HepG2 (cell line): ENCODE measurements at regions not wholly inside any gene's neighbourhood (a gene's known extent, or its start where the extent isn't known, plus 50 kb on each side); places are given as distances from the start of the nearest gene placed in this dataset.

Experiments
- BRCA1 ChIP-seq: sonication (generic); formaldehyde crosslinking; IDR thresholded peaks from 2 replicates; pipeline ENCODE4 v1.4.0; 2020; ENCODE audit warnings: missing genetic modification reagents
- CCAR2 ChIP-seq: fragments of 200-400 bp; formaldehyde crosslinking; optimal IDR thresholded peaks from 2 replicates; pipeline ENCODE3; 2018; ENCODE audit warnings: low read depth, mild to moderate bottlenecking, low read length, moderate library complexity
- DMAP1 ChIP-seq: IDR thresholded peaks from 2 replicates; pipeline ENCODE4 v1.6.1; 2016
- FOSL1 ChIP-seq: sonication (generic); formaldehyde crosslinking; IDR thresholded peaks from 2 replicates; pipeline ENCODE4 v1.9.0; 2021; ENCODE audit warnings: missing genetic modification reagents, borderline replicate concordance
- GABPB1 ChIP-seq: IDR thresholded peaks from 2 replicates; pipeline ENCODE4 v1.6.1; 2016; ENCODE audit warnings: mild to moderate bottlenecking, missing genetic modification reagents, moderate library complexity, missing compliant biosample characterization
- GLI4 ChIP-seq: sonication (generic); formaldehyde crosslinking; IDR thresholded peaks from 2 replicates; pipeline ENCODE4 v1.5.1; 2020; ENCODE audit warnings: missing genetic modification reagents, mild to moderate bottlenecking, moderate library complexity, borderline replicate concordance
- HHEX ChIP-seq: IDR thresholded peaks from 2 replicates; pipeline ENCODE4 v1.6.1; 2016; ENCODE audit warnings: control low read depth
- KAT2B ChIP-seq: fragments of 150-350 bp; IDR thresholded peaks from 2 replicates; pipeline ENCODE4 v1.6.1; 2014; ENCODE audit warnings: low read depth, low read length, borderline replicate concordance
- KLF11 ChIP-seq: IDR thresholded peaks from 2 replicates; pipeline ENCODE4 v1.6.1; 2016; ENCODE audit warnings: missing compliant biosample characterization
- MED13 ChIP-seq: sonication (generic); formaldehyde crosslinking; IDR thresholded peaks from 2 replicates; pipeline ENCODE4 v1.5.0; 2020; ENCODE audit warnings: missing genetic modification reagents
- MYC ChIP-seq: sonication (generic); formaldehyde crosslinking; IDR thresholded peaks from 2 replicates; pipeline ENCODE4 v1.9.0; 2021; ENCODE audit warnings: missing genetic modification reagents, borderline replicate concordance
- NR2F1 ChIP-seq, 2 experiments: fragments of 450-650 bp in 1 of 2; formaldehyde crosslinking in 1 of 2; IDR thresholded peaks; 2 replicates each; pipeline versions ENCODE4 v1.5.0 to v1.6.1; 2016 to 2020; ENCODE audit warnings: mild to moderate bottlenecking in 1 of 2, missing compliant biosample characterization in 1 of 2, missing genetic modification reagents in 1 of 2, moderate library complexity in 1 of 2
- PTBP1 ChIP-seq: fragments of 200-400 bp; formaldehyde crosslinking; IDR thresholded peaks from 2 replicates; pipeline ENCODE4 v1.6.1; 2018; ENCODE audit warnings: low read length, low read depth; ENCODE audit not compliant: poor library complexity, severe bottlenecking
- SAP130 ChIP-seq: IDR thresholded peaks from 2 replicates; pipeline ENCODE4 v1.6.1; 2016; ENCODE audit warnings: low read depth
- SMAD1 ChIP-seq: sonication (generic); formaldehyde crosslinking; IDR thresholded peaks from 2 replicates; pipeline ENCODE4 v1.4.0; 2020; ENCODE audit warnings: missing genetic modification reagents, low read depth, mild to moderate bottlenecking, borderline replicate concordance
- STAT5B ChIP-seq: sonication (generic); formaldehyde crosslinking; IDR thresholded peaks from 2 replicates; pipeline ENCODE4 v1.4.0; 2020; ENCODE audit warnings: missing genetic modification reagents
- TCF12 ChIP-seq, 2 experiments: fragments of 450-650 bp in 1 of 2; sonication (generic) in 1 of 2; formaldehyde crosslinking in 1 of 2; IDR thresholded peaks; 2 replicates each; pipeline versions ENCODE4 v1.6.1 to v1.8.0; 2017 to 2022; ENCODE audit warnings: antibody characterized with exemption in 1 of 2, mild to moderate bottlenecking in 1 of 2, missing genetic modification reagents in 1 of 2, moderate library complexity in 1 of 2
- TEAD3 ChIP-seq: optimal IDR thresholded peaks from 2 replicates; pipeline ENCODE3; 2016; ENCODE audit warnings: borderline replicate concordance
- ZFP37 ChIP-seq: sonication (generic); formaldehyde crosslinking; IDR thresholded peaks from 2 replicates; pipeline ENCODE4 v1.4.0; 2020; ENCODE audit warnings: missing genetic modification reagents, borderline replicate concordance
- ZIK1 ChIP-seq: sonication (generic); formaldehyde crosslinking; IDR thresholded peaks from 2 replicates; pipeline ENCODE4 v1.5.0; 2020; ENCODE audit warnings: mild to moderate bottlenecking, low read depth, missing genetic modification reagents, borderline replicate concordance
- ZNF331 ChIP-seq: sonication (generic); formaldehyde crosslinking; IDR thresholded peaks from 2 replicates; pipeline ENCODE4 v1.4.0; 2020; ENCODE audit warnings: missing genetic modification reagents
- ZNF546 ChIP-seq: sonication (generic); formaldehyde crosslinking; conservative IDR thresholded peaks from 2 replicates; pipeline ENCODE4 v1.8.1; 2023; ENCODE audit warnings: mild to moderate bottlenecking, missing genetic modification reagents
- TF ChIP-seq, protein P1 (sequence below): sonication (generic); formaldehyde crosslinking; IDR thresholded peaks from 2 replicates; pipeline ENCODE4 v1.4.0; 2020; ENCODE audit warnings: mild to moderate bottlenecking, missing genetic modification reagents
- TF ChIP-seq, protein P2 (sequence below): sonication (generic); formaldehyde crosslinking; IDR thresholded peaks from 2 replicates; pipeline ENCODE4 v1.4.0; 2020; ENCODE audit warnings: missing genetic modification reagents, borderline replicate concordance
- TF ChIP-seq, protein P3 (sequence below), 2 experiments: fragments of 450-650 bp in 1 of 2; sonication (generic) in 1 of 2; formaldehyde crosslinking; IDR thresholded peaks; 2 replicates each; pipeline versions ENCODE4 v1.5.0 to v1.8.0; 2020 to 2022; ENCODE audit warnings: mild to moderate bottlenecking in 1 of 2, missing genetic modification reagents in 1 of 2
- TF ChIP-seq, protein P4 (sequence below): IDR thresholded peaks from 2 replicates; pipeline ENCODE4 v1.6.1; 2016; ENCODE audit warnings: missing genetic modification reagents, missing compliant biosample characterization
- TF ChIP-seq, protein P5 (sequence below): sonication (generic); formaldehyde crosslinking; IDR thresholded peaks from 2 replicates; pipeline ENCODE4 v1.4.0; 2020; ENCODE audit warnings: mild to moderate bottlenecking, missing genetic modification reagents
- TF ChIP-seq, protein P6 (sequence below): sonication (generic); formaldehyde crosslinking; IDR thresholded peaks from 2 replicates; pipeline ENCODE4 v1.4.0; 2020; ENCODE audit warnings: missing genetic modification reagents

DNA sequence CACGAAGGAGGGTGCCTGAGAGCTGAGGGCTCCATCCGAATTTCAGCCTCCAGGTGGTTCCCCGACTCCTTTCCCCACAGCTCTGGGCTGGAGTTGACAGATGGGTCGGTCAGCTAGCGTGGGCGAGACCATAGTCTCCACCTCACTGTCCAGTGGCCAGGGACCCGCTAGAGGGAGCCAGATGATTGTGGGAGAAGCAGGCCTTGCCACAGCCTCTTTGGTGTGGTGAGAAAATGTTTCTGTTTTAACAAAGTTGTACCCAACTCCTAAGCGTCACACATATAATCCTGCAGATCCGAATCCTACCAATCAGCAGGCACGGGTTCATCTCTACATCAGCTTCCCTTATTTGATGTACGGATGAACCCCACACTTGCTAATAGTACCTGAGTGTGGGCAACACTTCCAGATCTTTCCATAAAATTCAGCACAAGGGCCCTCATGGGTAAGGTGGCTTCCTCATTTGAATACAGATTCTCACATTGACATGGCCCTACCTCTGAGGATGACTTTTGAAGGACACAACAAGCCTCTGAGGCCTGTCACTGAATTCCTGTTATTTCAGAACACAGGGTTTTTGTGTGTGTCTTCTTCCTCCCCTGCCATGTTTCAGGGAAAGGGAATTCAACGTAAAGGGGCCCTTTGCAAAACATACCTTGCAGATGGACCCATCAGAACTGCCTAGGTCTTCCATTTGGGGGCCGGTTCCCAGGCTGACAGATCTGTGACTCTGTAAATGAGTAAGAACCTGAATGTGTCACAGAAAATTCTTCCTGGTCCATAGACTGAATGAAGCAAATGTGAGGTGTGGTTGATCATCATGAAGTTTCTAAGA is 103.2 kb upstream of the DUSP22 start (continued):
- TF ChIP-seq ZIK1 (CRISPR knock-in tag) (no peak), NR2F1 (CRISPR knock-in tag; IDR thresholded peaks at IDR 0.05) (no peak), ZNF546 (no peak), GLI4 (CRISPR knock-in tag) (no peak), GABPB1 (CRISPR knock-in tag) (0 out of 2 replicates have a peak, but pooled peaks have one; percentile 21), MYC (CRISPR knock-in tag) (peak; percentile 61; the same call in 1 of the 2 replicates), SMAD1 (no peak), KLF11 (CRISPR knock-in tag) (no peak), CCAR2 (no peak), PTBP1 (no peak), BRCA1 (CRISPR knock-in tag) (peak; percentile 95), DMAP1 (CRISPR knock-in tag) (no peak), STAT5B (no peak), SAP130 (CRISPR knock-in tag) (peak; percentile 80), MED13 (no peak), KAT2B (no peak), TEAD3 (peak; percentile 73), HHEX (CRISPR knock-in tag) (no peak), ZNF331 (peak; percentile 69; the same call in 1 of the 2 replicates), ZFP37 (CRISPR knock-in tag) (no peak), FOSL1 (no peak), TCF12 (IDR thresholded peaks at IDR 0.05) (no peak), TCF12 (CRISPR knock-in tag; IDR thresholded peaks at IDR 0.05) (no peak)
- TF ChIP-seq, protein P1, sequence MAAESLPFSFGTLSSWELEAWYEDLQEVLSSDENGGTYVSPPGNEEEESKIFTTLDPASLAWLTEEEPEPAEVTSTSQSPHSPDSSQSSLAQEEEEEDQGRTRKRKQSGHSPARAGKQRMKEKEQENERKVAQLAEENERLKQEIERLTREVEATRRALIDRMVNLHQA (CRISPR knock-in tag), result no peak
- TF ChIP-seq, protein P2, sequence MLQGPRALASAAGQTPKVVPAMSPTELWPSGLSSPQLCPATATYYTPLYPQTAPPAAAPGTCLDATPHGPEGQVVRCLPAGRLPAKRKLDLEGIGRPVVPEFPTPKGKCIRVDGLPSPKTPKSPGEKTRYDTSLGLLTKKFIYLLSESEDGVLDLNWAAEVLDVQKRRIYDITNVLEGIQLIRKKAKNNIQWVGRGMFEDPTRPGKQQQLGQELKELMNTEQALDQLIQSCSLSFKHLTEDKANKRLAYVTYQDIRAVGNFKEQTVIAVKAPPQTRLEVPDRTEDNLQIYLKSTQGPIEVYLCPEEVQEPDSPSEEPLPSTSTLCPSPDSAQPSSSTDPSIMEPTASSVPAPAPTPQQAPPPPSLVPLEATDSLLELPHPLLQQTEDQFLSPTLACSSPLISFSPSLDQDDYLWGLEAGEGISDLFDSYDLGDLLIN (CRISPR knock-in tag), result no peak
- TF ChIP-seq, protein P3, sequence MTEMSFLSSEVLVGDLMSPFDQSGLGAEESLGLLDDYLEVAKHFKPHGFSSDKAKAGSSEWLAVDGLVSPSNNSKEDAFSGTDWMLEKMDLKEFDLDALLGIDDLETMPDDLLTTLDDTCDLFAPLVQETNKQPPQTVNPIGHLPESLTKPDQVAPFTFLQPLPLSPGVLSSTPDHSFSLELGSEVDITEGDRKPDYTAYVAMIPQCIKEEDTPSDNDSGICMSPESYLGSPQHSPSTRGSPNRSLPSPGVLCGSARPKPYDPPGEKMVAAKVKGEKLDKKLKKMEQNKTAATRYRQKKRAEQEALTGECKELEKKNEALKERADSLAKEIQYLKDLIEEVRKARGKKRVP (CRISPR knock-in tag; IDR thresholded peaks at IDR 0.05), result no peak
- TF ChIP-seq, protein P4, sequence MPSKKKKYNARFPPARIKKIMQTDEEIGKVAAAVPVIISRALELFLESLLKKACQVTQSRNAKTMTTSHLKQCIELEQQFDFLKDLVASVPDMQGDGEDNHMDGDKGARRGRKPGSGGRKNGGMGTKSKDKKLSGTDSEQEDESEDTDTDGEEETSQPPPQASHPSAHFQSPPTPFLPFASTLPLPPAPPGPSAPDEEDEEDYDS (CRISPR knock-in tag), result peak; percentile 68
- TF ChIP-seq, protein P5, sequence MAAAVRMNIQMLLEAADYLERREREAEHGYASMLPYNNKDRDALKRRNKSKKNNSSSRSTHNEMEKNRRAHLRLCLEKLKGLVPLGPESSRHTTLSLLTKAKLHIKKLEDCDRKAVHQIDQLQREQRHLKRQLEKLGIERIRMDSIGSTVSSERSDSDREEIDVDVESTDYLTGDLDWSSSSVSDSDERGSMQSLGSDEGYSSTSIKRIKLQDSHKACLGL (CRISPR knock-in tag), result no peak
- TF ChIP-seq, protein P6, sequence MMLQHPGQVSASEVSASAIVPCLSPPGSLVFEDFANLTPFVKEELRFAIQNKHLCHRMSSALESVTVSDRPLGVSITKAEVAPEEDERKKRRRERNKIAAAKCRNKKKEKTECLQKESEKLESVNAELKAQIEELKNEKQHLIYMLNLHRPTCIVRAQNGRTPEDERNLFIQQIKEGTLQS (CRISPR knock-in tag), result peak; percentile 22; the same call in 1 of the 2 replicates
